DOHH2 (cell line): ENCODE measurements at regions not wholly inside any gene's neighbourhood (a gene's known extent, or its start where the extent isn't known, plus 50 kb on each side); places are given as distances from the start of the nearest gene placed in this dataset.

Source experiments
- H3F3A ChIP-seq: fragments of 200-600 bp; sonication (generic), shearing (Covaris generic); 2 replicates; pipeline ENCODE4 v1.6.0; 2016; ENCODE audit warnings: antibody characterized with exemption, mild to moderate bottlenecking; ENCODE audit not compliant: control insufficient read depth, insufficient read depth
- H3K27ac ChIP-seq: fragments of 200-600 bp; sonication (generic); 2 replicates; pipeline ENCODE4 v1.5.1; 2014; ENCODE audit warnings: low read depth, mild to moderate bottlenecking, low read length, moderate library complexity
- H3K27me3 ChIP-seq: fragments of 200-600 bp; sonication (generic); 2 replicates; pipeline ENCODE4 v1.6.1; 2014; ENCODE audit warnings: mild to moderate bottlenecking, low read length, mixed read lengths; ENCODE audit not compliant: control insufficient read depth
- H3K36me3 ChIP-seq: fragments of 200-600 bp; sonication (generic); 2 replicates; pipeline ENCODE4 v1.6.1; 2014; ENCODE audit warnings: mild to moderate bottlenecking, low read length, moderate library complexity, mixed read lengths; ENCODE audit not compliant: control insufficient read depth
- H3K4me1 ChIP-seq: fragments of 200-600 bp; sonication (generic); 2 replicates; pipeline ENCODE4 v1.6.1; 2014; ENCODE audit warnings: mild to moderate bottlenecking, low read length, mixed read lengths; ENCODE audit not compliant: control insufficient read depth
- H3K4me2 ChIP-seq: fragments of 200-600 bp; sonication (generic); 2 replicates; pipeline ENCODE4 v1.6.0; 2014; ENCODE audit warnings: mild to moderate bottlenecking, low read length, moderate library complexity
- H3K4me3 ChIP-seq: fragments of 200-600 bp; sonication (generic); 2 replicates; pipeline ENCODE4 v1.5.1; 2014; ENCODE audit warnings: mild to moderate bottlenecking, low read length, mixed read lengths
- H3K79me2 ChIP-seq: fragments of 200-600 bp; sonication (generic); 2 replicates; pipeline ENCODE4 v1.6.1; 2014; ENCODE audit warnings: mild to moderate bottlenecking, low read length, mixed read lengths; ENCODE audit not compliant: control insufficient read depth
- H3K9me2 ChIP-seq: fragments of 200-600 bp; sonication (generic); replicated peaks from 2 replicates; pipeline ENCODE4 v1.6.1; 2014; ENCODE audit warnings: mild to moderate bottlenecking, low read length, mixed read lengths; ENCODE audit not compliant: control insufficient read depth
- H3K9me3 ChIP-seq: fragments of 200-600 bp; sonication (generic); 2 replicates; pipeline ENCODE4 v1.6.1; 2014; ENCODE audit warnings: antibody characterized with exemption, low read length, mixed read lengths; ENCODE audit not compliant: control insufficient read depth, insufficient read depth
- H4K20me1 ChIP-seq: fragments of 200-600 bp; sonication (generic); 2 replicates; pipeline ENCODE4 v1.6.0; 2014; ENCODE audit warnings: low read depth, mild to moderate bottlenecking, antibody characterized with exemption, low read length, moderate library complexity; ENCODE audit not compliant: control insufficient read depth, insufficient read depth
- EZH2phosphoT487 ChIP-seq: fragments of 200-600 bp; sonication (generic); IDR thresholded peaks from 2 replicates; pipeline ENCODE4 v1.6.1; 2017; ENCODE audit warnings: borderline replicate concordance, mild to moderate bottlenecking, antibody characterized with exemption, low read length, moderate library complexity, mixed read lengths
- TF ChIP-seq, protein P1 (sequence below): fragments of 200-600 bp; sonication (generic); IDR thresholded peaks from one replicate; pipeline ENCODE4 v1.5.1; 2014; ENCODE audit warnings: antibody characterized with exemption, mild to moderate bottlenecking, low read depth, low read length; ENCODE audit not compliant: poor library complexity, severe bottlenecking

DNA sequence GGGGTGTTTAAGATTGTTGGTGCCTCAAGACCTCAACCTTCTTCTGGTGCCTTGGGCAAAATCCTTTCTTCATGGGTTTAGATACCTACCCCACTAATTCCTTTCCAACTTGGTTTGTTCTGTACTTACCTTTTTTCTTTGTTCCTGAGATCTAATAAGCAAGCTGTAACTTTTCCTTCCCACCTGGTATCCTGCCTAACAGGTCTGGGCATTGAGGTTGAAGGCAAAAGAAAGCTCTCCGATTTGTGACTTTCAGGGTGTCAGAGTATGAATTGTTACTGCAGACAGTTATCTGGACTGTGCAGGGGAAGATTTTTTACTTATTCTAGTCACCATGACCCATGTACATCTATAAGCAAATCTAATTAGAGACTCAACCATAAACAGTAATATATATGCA, 162.6 kb upstream of the DMRT1 start:
- Histone ChIP-seq H3K27ac (no peak overlapping the region), H3F3A (0 out of 2 replicates have a peak, but pooled peaks cover 3% of the 10 kb centered on the region), H3K4me1 (peaks cover 5% of the 10 kb centered on the region), H3K9me3 (no peaks in the 10 kb centered on the region), H3K9me2 (no peaks in the 10 kb centered on the region), H3K4me2 (no peak overlapping the region), H3K4me3 (no peak overlapping the region), H3K27me3 (no peaks in the 10 kb centered on the region), H4K20me1 (no peaks in the 10 kb centered on the region), H3K36me3 (peaks cover 44% of the 10 kb centered on the region), H3K79me2 (peaks cover 21% of the 10 kb centered on the region)
- no peak for TF ChIP-seq EZH2phosphoT487
- TF ChIP-seq, protein P1, sequence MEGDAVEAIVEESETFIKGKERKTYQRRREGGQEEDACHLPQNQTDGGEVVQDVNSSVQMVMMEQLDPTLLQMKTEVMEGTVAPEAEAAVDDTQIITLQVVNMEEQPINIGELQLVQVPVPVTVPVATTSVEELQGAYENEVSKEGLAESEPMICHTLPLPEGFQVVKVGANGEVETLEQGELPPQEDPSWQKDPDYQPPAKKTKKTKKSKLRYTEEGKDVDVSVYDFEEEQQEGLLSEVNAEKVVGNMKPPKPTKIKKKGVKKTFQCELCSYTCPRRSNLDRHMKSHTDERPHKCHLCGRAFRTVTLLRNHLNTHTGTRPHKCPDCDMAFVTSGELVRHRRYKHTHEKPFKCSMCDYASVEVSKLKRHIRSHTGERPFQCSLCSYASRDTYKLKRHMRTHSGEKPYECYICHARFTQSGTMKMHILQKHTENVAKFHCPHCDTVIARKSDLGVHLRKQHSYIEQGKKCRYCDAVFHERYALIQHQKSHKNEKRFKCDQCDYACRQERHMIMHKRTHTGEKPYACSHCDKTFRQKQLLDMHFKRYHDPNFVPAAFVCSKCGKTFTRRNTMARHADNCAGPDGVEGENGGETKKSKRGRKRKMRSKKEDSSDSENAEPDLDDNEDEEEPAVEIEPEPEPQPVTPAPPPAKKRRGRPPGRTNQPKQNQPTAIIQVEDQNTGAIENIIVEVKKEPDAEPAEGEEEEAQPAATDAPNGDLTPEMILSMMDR = no peak

DNA sequence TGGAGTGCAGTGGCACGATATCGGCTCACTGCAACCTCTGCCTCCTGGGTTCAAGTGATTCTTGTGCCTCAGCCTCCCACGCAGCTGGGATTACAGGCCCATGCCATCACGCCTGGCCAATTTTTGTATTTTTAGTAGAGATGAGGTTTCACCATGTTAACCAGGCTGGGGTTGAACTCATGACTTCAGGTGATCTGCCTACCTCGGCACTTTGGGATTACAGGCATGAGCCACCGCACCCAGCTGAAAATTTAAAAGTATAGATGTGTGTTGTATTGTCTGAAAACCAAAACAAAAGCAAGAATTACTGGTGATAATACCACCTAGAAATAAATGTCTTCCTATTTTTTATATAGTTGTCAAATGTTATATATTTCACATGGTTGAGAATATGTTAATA, 162.0 kb upstream of the DMRT1 start:
- TF ChIP-seq, protein P1 = no peak
- TF ChIP-seq EZH2phosphoT487 = no peak
- Histone ChIP-seq H3F3A (0 out of 2 replicates have a peak, but pooled peaks cover 3% of the 10 kb centered on the region), H3K79me2 (peaks cover 16% of the 10 kb centered on the region), H3K27me3 (no peaks in the 10 kb centered on the region), H3K27ac (no peak overlapping the region), H3K36me3 (peaks cover 48% of the 10 kb centered on the region), H3K4me1 (peaks cover 5% of the 10 kb centered on the region), H3K4me3 (no peak overlapping the region), H3K4me2 (no peak overlapping the region), H3K9me3 (no peaks in the 10 kb centered on the region), H3K9me2 (no peaks in the 10 kb centered on the region), H4K20me1 (no peaks in the 10 kb centered on the region)

DNA sequence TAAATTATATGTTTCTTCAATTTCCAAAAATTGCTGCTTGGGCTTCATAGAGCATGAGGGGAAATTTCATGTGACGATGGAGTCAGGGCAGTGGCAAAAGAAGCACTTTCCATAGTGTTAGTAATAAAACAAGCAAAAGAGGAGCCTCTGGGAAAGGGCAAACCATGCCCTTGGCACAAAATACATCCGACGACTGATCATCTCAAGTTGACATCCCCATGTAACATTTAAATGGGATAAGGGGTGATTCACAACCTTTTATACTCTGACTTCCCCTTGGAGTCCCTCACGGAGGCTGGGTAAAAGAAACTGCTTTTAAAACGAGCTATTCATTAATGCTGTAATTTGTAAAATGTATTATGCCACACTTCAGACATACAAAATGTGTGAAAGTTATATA, 161.4 kb upstream of the DMRT1 start:
- TF ChIP-seq, protein P1 = no peak
- TF ChIP-seq EZH2phosphoT487 = no peak
- Histone ChIP-seq H3K9me2 (no peaks in the 10 kb centered on the region), H3K4me2 (no peak overlapping the region), H3F3A (0 out of 2 replicates have a peak, but pooled peaks cover 3% of the 10 kb centered on the region), H3K36me3 (peaks cover 53% of the 10 kb centered on the region), H3K79me2 (peaks cover 14% of the 10 kb centered on the region), H3K27me3 (no peaks in the 10 kb centered on the region), H3K4me1 (peaks cover 5% of the 10 kb centered on the region), H3K9me3 (no peaks in the 10 kb centered on the region), H3K27ac (no peak overlapping the region), H3K4me3 (no peak overlapping the region), H4K20me1 (no peaks in the 10 kb centered on the region)
